ENCODE measurements at regions not wholly inside any gene's neighbourhood (a gene's known extent, or its start where the extent isn't known, plus 50 kb on each side); places are given as distances from the start of the nearest gene placed in this dataset.

GRCh38 chr4:19793831-19794230 lies 457.9 kb upstream of the SLIT2 start:
- Histone ChIP-seq H3K4me3 (no peak overlapping the region), H3K27me3 (ENCODE audit: low read depth) (no peaks in the 10 kb centered on the region), H3K4me1 (no peaks in the 10 kb centered on the region), H3K9me3 (no peaks in the 10 kb centered on the region), H3K27ac (no peak overlapping the region), H3K36me3 (no peaks in the 10 kb centered on the region)
- TF ChIP-seq CTCF (IDR thresholded peaks at IDR 0.05): no peak
- intact Hi-C loops (cut with DNase I): no loop called here
- ATAC-seq (no peak), DNase-seq (no peak)

GRCh38 chr4:19791422-19792123 lies 460.1 kb upstream of the SLIT2 start:
- Histone ChIP-seq H3K9me3 (no peaks in the 10 kb centered on the region), H3K27me3 (ENCODE audit: low read depth) (no peaks in the 10 kb centered on the region), H3K27ac (no peak overlapping the region), H3K36me3 (no peaks in the 10 kb centered on the region), H3K4me1 (no peaks in the 10 kb centered on the region), H3K4me3 (no peak overlapping the region)
- DNase-seq: no peak
- intact Hi-C loops (cut with DNase I): no loop called here
- TF ChIP-seq CTCF (IDR thresholded peaks at IDR 0.05): no peak
- ATAC-seq: no peak

- H3K9me3 ChIP-seq: peaks cover 13% of the 10 kb centered on the region
- H3K27ac ChIP-seq: no peak overlapping the region
- intact Hi-C loops (cut with DNase I): no loop called here
- no peaks in the 10 kb centered on the region for H3K27me3 ChIP-seq (ENCODE audit: low read depth)
- H3K4me1 ChIP-seq: no peaks in the 10 kb centered on the region
- TF ChIP-seq CTCF (IDR thresholded peaks at IDR 0.05): no peak
- H3K4me3 ChIP-seq: no peak overlapping the region
- ATAC-seq (no peak), DNase-seq (no peak)
- no peaks in the 10 kb centered on the region for H3K36me3 ChIP-seq
Measured at GRCh38 chr4:19786616-19787015, 465.1 kb upstream of the SLIT2 start.

GRCh38 chr4:19783667-19784223 lies 468.0 kb upstream of the SLIT2 start:
- Histone ChIP-seq H3K4me3 (no peak overlapping the region), H3K4me1 (no peaks in the 10 kb centered on the region), H3K27me3 (ENCODE audit: low read depth) (no peaks in the 10 kb centered on the region), H3K27ac (no peak overlapping the region), H3K36me3 (no peaks in the 10 kb centered on the region), H3K9me3 (peaks cover 13% of the 10 kb centered on the region)
- ATAC-seq (no peak), DNase-seq (no peak)
- no peak for TF ChIP-seq CTCF (IDR thresholded peaks at IDR 0.05)
- intact Hi-C loops (cut with DNase I): no loop called here

GRCh38 chr4:19780871-19781270 lies 470.8 kb upstream of the SLIT2 start:
- ATAC-seq (no peak), DNase-seq (no peak)
- no peak overlapping the region for H3K4me3 ChIP-seq
- H3K36me3 ChIP-seq: no peaks in the 10 kb centered on the region
- intact Hi-C loops (cut with DNase I): no loop called here
- no peak overlapping the region for H3K27ac ChIP-seq
- peaks cover 13% of the 10 kb centered on the region for H3K9me3 ChIP-seq
- H3K4me1 ChIP-seq: no peaks in the 10 kb centered on the region
- TF ChIP-seq CTCF (IDR thresholded peaks at IDR 0.05): no peak
- no peaks in the 10 kb centered on the region for H3K27me3 ChIP-seq (ENCODE audit: low read depth)

All from lower lobe of right lung (tissue), 2 donors.